NCI-H526 (cell line): ENCODE measurements at regions not wholly inside any gene's neighbourhood (a gene's known extent, or its start where the extent isn't known, plus 50 kb on each side); places are given as distances from the start of the nearest gene placed in this dataset.
"Not testable (repeated sequence)": the region's sequence is repeated elsewhere in the genome, so short reads cannot be mapped to it uniquely, and the experiment has no call there.

Experiments
- DNase-seq, 2 experiments: peaks; one replicate each; lab custom pipeline; 2025; lab: John Stamatoyannopoulos, UW

- no peak for DNase-seq
Measured at GRCh38 chr6:166877906-166878305, 78.4 kb downstream of the RNASET2 start.

- no peak for DNase-seq
Measured at GRCh38 chr6:166877349-166877748, 79.0 kb downstream of the RNASET2 start.

GRCh38 chr6:166872531-166873009, 83.8 kb downstream of the RNASET2 start:
- no peak for DNase-seq

GRCh38 chr6:166870602-166871208, 85.6 kb downstream of the RNASET2 start:
- DNase-seq, result no peak

- no peak for DNase-seq
Measured at GRCh38 chr6:166866839-166867637, 89.3 kb downstream of the RNASET2 start.

- DNase-seq, result no peak
Measured at GRCh38 chr6:166864333-166864732, 92.0 kb downstream of the RNASET2 start.

GRCh38 chr6:166862978-166863530, 93.3 kb downstream of the RNASET2 start:
- DNase-seq, result peak in 1 of 2 experiments; percentile 39

- peak; percentile 4 to 50 for DNase-seq
Measured at GRCh38 chr6:166862287-166862977, 93.9 kb downstream of the RNASET2 start.

- DNase-seq, result peak in 1 of 2 experiments; percentile 3
Measured at GRCh38 chr6:166861961-166862286, 94.4 kb downstream of the RNASET2 start.

GRCh38 chr6:166861304-166861703, 95.0 kb downstream of the RNASET2 start:
- no peak for DNase-seq

GRCh38 chr6:166860392-166860791, 96.0 kb downstream of the RNASET2 start:
- no peak for DNase-seq

- no peak for DNase-seq
Measured at GRCh38 chr6:166855416-166855815, 100.9 kb downstream of the RNASET2 start.

GRCh38 chr6:166853371-166854325, 102.7 kb downstream of the RNASET2 start:
- DNase-seq, result no peak

- no peak for DNase-seq
Measured at GRCh38 chr6:166852451-166852975, 103.8 kb downstream of the RNASET2 start.

- no peak for DNase-seq
Measured at GRCh38 chr6:166851911-166852310, 104.4 kb downstream of the RNASET2 start.

GRCh38 chr6:166851426-166851825, 104.9 kb downstream of the RNASET2 start:
- DNase-seq, result no peak

GRCh38 chr6:166850677-166851076, 105.7 kb downstream of the RNASET2 start:
- no peak for DNase-seq

- DNase-seq, result no peak
Measured at GRCh38 chr6:166849749-166850183, 106.6 kb downstream of the RNASET2 start.

- no peak for DNase-seq
Measured at GRCh38 chr6:166848979-166849748, 107.2 kb downstream of the RNASET2 start.

GRCh38 chr6:166846446-166847142, 109.8 kb downstream of the RNASET2 start:
- not testable (repeated sequence) for DNase-seq
